ENCODE measurements at regions not wholly inside any gene's neighbourhood (a gene's known extent, or its start where the extent isn't known, plus 50 kb on each side); places are given as distances from the start of the nearest gene placed in this dataset.
A peak's percentile ranks its signal among the peaks of the same experiment; 100 is the strongest.

- Histone ChIP-seq H3K4me1 (peaks cover 0 to 4% (median 0%) of the 10 kb centered on the region in 9 donors), H3K27me3 (peaks cover 0 to 10% (median 0%) of the 10 kb centered on the region in 7 donors), H3K36me3 (no peaks in the 10 kb centered on the region), H3K27ac (no peak overlapping the region), H3K4me3 (no peak overlapping the region), H3K9me3 (no peaks in the 10 kb centered on the region)
- DNase-seq = no peak
- intact Hi-C loops (cut with DNase I) = no loop called here
- no peak for TF ChIP-seq CTCF (IDR thresholded peaks at IDR 0.05)
- WGBS, 2 donors = 55 to 59% methylated on average over 5 of the region's 5 CpGs
- ATAC-seq = peak in 2 of 8 donors; percentile 32 to 52
These were observed 99.9 kb upstream of the KLHL13 start for GRCh38 chrX:118216509-118216908.

DNA sequence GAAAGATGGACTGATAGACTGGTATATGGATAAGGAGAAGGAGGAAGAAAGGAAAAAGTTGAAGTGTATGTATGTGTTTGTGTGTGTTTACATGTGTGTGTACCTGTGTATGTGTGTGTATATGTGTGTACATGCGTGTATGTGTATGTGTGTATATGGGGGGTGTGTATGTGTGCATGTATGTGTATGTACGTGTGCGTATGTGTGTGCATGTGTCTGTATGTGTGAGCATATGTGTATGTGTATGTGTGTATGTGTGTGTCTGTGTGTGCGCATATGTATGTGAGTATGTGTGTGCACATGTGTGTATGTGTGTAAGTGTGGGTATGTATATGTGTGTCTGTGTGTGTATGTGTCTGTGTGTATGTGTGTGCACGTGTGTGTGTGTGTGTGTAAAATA lies 101.5 kb upstream of the KLHL13 start:
- Histone ChIP-seq H3K27me3 (peaks cover 0 to 2% (median 0%) of the 10 kb centered on the region in 7 donors), H3K27ac (no peak overlapping the region), H3K4me1 (peaks cover 0 to 4% (median 0%) of the 10 kb centered on the region in 9 donors), H3K9me3 (no peaks in the 10 kb centered on the region), H3K4me3 (no peak overlapping the region), H3K36me3 (no peaks in the 10 kb centered on the region)
- DNase-seq = no peak
- intact Hi-C loops (cut with DNase I) = no loop called here
- WGBS, 2 donors = 92 to 95% methylated on average over 5 of the region's 5 CpGs
- no peak for TF ChIP-seq CTCF (IDR thresholded peaks at IDR 0.05)
- no peak for ATAC-seq

DNA sequence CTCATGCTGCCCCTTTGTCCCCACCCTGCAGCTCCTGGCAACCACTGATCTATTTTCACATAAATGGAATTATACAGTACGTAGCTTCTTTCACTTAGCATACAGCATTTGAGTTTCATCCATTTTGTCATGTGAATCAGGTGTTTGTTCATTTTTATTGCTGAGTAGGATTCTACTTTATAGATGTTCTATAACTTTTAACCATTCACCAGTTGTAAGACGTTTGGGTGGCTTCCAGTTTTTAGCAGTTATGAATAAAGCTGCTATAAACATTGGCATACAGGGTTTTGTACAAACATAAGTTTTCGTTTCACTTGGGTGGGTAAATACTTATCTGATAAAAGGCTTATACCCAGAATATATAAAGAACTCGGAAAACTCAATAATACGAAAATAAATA lies 102.3 kb upstream of the KLHL13 start:
- H3K4me3 ChIP-seq = no peak overlapping the region
- 94 to 95% methylated on average over 5 of the region's 5 CpGs for WGBS, 2 donors
- ATAC-seq (no peak), DNase-seq (no peak)
- intact Hi-C loops (cut with DNase I) = no loop called here
- no peaks in the 10 kb centered on the region for H3K36me3 ChIP-seq
- H3K9me3 ChIP-seq = no peaks in the 10 kb centered on the region
- H3K27me3 ChIP-seq = peaks cover 0 to 6% (median 0%) of the 10 kb centered on the region in 7 donors
- no peak overlapping the region for H3K27ac ChIP-seq
- H3K4me1 ChIP-seq = peaks cover 0 to 4% (median 0%) of the 10 kb centered on the region in 9 donors
- no peak for TF ChIP-seq CTCF (IDR thresholded peaks at IDR 0.05)

GRCh38 chrX:118219866-118220265 lies 103.3 kb upstream of the KLHL13 start:
- Histone ChIP-seq H3K9me3 (no peaks in the 10 kb centered on the region), H3K27ac (no peak overlapping the region), H3K27me3 (peaks cover 0 to 15% (median 0%) of the 10 kb centered on the region in 7 donors), H3K36me3 (no peaks in the 10 kb centered on the region), H3K4me3 (no peak overlapping the region), H3K4me1 (peaks cover 0 to 4% (median 0%) of the 10 kb centered on the region in 9 donors)
- intact Hi-C loops (cut with DNase I) = loop anchor here in 5 of 10 donors (10.0 kb wide), 2 partner anchors 105 to 225 kb away; partner anchors contain the start of gene KLHL13 (in 3 of the 5)
- no peak for DNase-seq
- ATAC-seq = no peak
- 88 to 97% methylated on average over 1 of the region's 1 CpG for WGBS, 2 donors
- TF ChIP-seq CTCF (IDR thresholded peaks at IDR 0.05) = no peak

Measured in heart right ventricle (tissue), 16 donors.